ENCODE measurements at regions not wholly inside any gene's neighbourhood (a gene's known extent, or its start where the extent isn't known, plus 50 kb on each side); places are given as distances from the start of the nearest gene placed in this dataset.

- no peak for DNase-seq
- no peaks in the 10 kb centered on the region for H3K36me3 ChIP-seq
- H3K4me1 ChIP-seq, result no peaks in the 10 kb centered on the region
- H3K27me3 ChIP-seq, result no peaks in the 10 kb centered on the region
- no peak overlapping the region for H3K4me3 ChIP-seq
- no peaks in the 10 kb centered on the region for H3K9me3 ChIP-seq
- H3K27ac ChIP-seq, result no peak overlapping the region
- TF ChIP-seq CTCF (IDR thresholded peaks at IDR 0.05) (no peak), POLR2A (IDR thresholded peaks at IDR 0.05) (no peak)
These were observed 68.8 kb downstream of the GLI2 start for GRCh38 chr2:120804459-120804858.

- Histone ChIP-seq H3K36me3 (no peaks in the 10 kb centered on the region), H3K27ac (peak overlapping the region in 1 of 4 donors; percentile 42), H3K4me1 (no peaks in the 10 kb centered on the region), H3K4me3 (no peak overlapping the region), H3K9me3 (no peaks in the 10 kb centered on the region), H3K27me3 (no peaks in the 10 kb centered on the region)
- DNase-seq, result no peak
- no peak for TF ChIP-seq CTCF (IDR thresholded peaks at IDR 0.05)
- no peak for TF ChIP-seq POLR2A (IDR thresholded peaks at IDR 0.05)
These were observed 69.3 kb downstream of the GLI2 start for GRCh38 chr2:120805011-120805410.

- TF ChIP-seq POLR2A (IDR thresholded peaks at IDR 0.05) (no peak), CTCF (IDR thresholded peaks at IDR 0.05) (no peak)
- H3K36me3 ChIP-seq, result no peaks in the 10 kb centered on the region
- no peak overlapping the region for H3K4me3 ChIP-seq
- no peak for DNase-seq
- no peaks in the 10 kb centered on the region for H3K27me3 ChIP-seq
- H3K9me3 ChIP-seq, result no peaks in the 10 kb centered on the region
- peak overlapping the region in 1 of 4 donors; percentile 42 for H3K27ac ChIP-seq
- no peaks in the 10 kb centered on the region for H3K4me1 ChIP-seq
These were observed 69.9 kb downstream of the GLI2 start for GRCh38 chr2:120805602-120806001.

GRCh38 chr2:120807751-120808150 lies 72.1 kb downstream of the GLI2 start:
- no peak for DNase-seq
- Histone ChIP-seq H3K9me3 (no peaks in the 10 kb centered on the region), H3K36me3 (no peaks in the 10 kb centered on the region), H3K27ac (no peak overlapping the region), H3K4me1 (no peaks in the 10 kb centered on the region), H3K27me3 (no peaks in the 10 kb centered on the region), H3K4me3 (no peak overlapping the region)
- TF ChIP-seq POLR2A (IDR thresholded peaks at IDR 0.05) (no peak), CTCF (IDR thresholded peaks at IDR 0.05) (no peak)

- Histone ChIP-seq H3K27ac (no peak overlapping the region), H3K9me3 (no peaks in the 10 kb centered on the region), H3K27me3 (no peaks in the 10 kb centered on the region), H3K36me3 (no peaks in the 10 kb centered on the region), H3K4me3 (no peak overlapping the region), H3K4me1 (no peaks in the 10 kb centered on the region)
- no peak for DNase-seq
- TF ChIP-seq CTCF (IDR thresholded peaks at IDR 0.05) (no peak), POLR2A (IDR thresholded peaks at IDR 0.05) (no peak)
These were observed 73.5 kb downstream of the GLI2 start for GRCh38 chr2:120809151-120809550.
